HEK293 (cell line): ENCODE measurements at regions not wholly inside any gene's neighbourhood (a gene's known extent, or its start where the extent isn't known, plus 50 kb on each side); places are given as distances from the start of the nearest gene placed in this dataset.
A peak's percentile ranks its signal among the peaks of the same experiment; 100 is the strongest.

Experiments used
- CTCF ChIA-PET: fragments of 350-600 bp; formaldehyde crosslinking; extraction: SDS; loops from one replicate; lab custom pipeline; 2021; ENCODE audit warnings: antibody characterized with exemption; lab: Yijun Ruan, JAX
- POLR2A ChIA-PET: fragments of 300-600 bp; formaldehyde crosslinking; extraction: SDS; loops from one replicate; lab custom pipeline; 2020; ENCODE audit warnings: antibody characterized with exemption, inconsistent platforms; lab: Yijun Ruan, JAX
- H3K27ac ChIP-seq: fragments of 200-500 bp; sonication (Bioruptor generic); 2 replicates; pipeline ENCODE4 v1.5.1; 2014; ENCODE audit warnings: low read depth, low read length, control low read depth, inconsistent platforms; ENCODE audit errors: extremely low read depth
- H3K36me3 ChIP-seq, 2 experiments: fragments of 200-500 bp in 1 of 2; sonication (Bioruptor generic) in 1 of 2; 1 replicate in 1 of 2; 2 replicates in 1 of 2; pipeline ENCODE4 v1.5.1; 2014 to 2017; ENCODE audit warnings: inconsistent platforms in 2 of 2, low read length in 2 of 2; ENCODE audit not compliant: control insufficient read depth in 2 of 2, insufficient read depth in 1 of 2
- H3K4me1 ChIP-seq: fragments of 200-500 bp; sonication (Bioruptor generic); 2 replicates; pipeline ENCODE4 v1.5.1; 2014; ENCODE audit warnings: mild to moderate bottlenecking, low read length, inconsistent platforms; ENCODE audit not compliant: control insufficient read depth, insufficient read depth
- H3K4me3 ChIP-seq: 2 replicates; pipeline ENCODE4 v1.5.1; 2011; ENCODE audit warnings: low read depth, mild to moderate bottlenecking, control low read depth, low read length, moderate library complexity
- H3K9me3 ChIP-seq: fragments of 200-500 bp; sonication (Bioruptor generic); 2 replicates; pipeline ENCODE4 v1.5.1; 2014; ENCODE audit warnings: low read depth, low read length, inconsistent platforms; ENCODE audit not compliant: control insufficient read depth, insufficient read depth
- BCL11B ChIP-seq: fragments of 450-650 bp; formaldehyde crosslinking; IDR thresholded peaks from 2 replicates; pipeline ENCODE4 v1.5.1; 2016; ENCODE audit warnings: low read depth, missing biosample characterization, missing genetic modification characterization
- GLI2 ChIP-seq: fragments of 450-650 bp; formaldehyde crosslinking; IDR thresholded peaks from 2 replicates; pipeline ENCODE4; 2017; ENCODE audit warnings: missing biosample characterization, missing genetic modification characterization, low read depth, borderline replicate concordance
- SP7 ChIP-seq: fragments of 450-650 bp; formaldehyde crosslinking; IDR thresholded peaks from 2 replicates; pipeline ENCODE4 v1.5.1; 2016; ENCODE audit warnings: missing biosample characterization, missing genetic modification characterization
- YY1 ChIP-seq: fragments of 450-650 bp; formaldehyde crosslinking; IDR thresholded peaks from 2 replicates; pipeline ENCODE4 v1.5.1; 2018; ENCODE audit warnings: missing biosample characterization, missing genetic modification characterization
- ZBTB17 ChIP-seq: fragments of 450-650 bp; formaldehyde crosslinking; IDR thresholded peaks from 2 replicates; pipeline ENCODE4 v1.5.1; 2016; ENCODE audit warnings: missing biosample characterization, missing genetic modification characterization
- ZBTB44 ChIP-seq: fragments of 450-650 bp; IDR thresholded peaks from 2 replicates; pipeline ENCODE4 v1.5.1; 2018; ENCODE audit warnings: missing biosample characterization, mild to moderate bottlenecking, missing genetic modification characterization
- ZFP3 ChIP-seq: fragments of 450-650 bp; formaldehyde crosslinking; IDR thresholded peaks from 2 replicates; pipeline ENCODE4 v1.5.1; 2016; ENCODE audit warnings: low read depth, missing biosample characterization, missing genetic modification characterization
- ZIC2 ChIP-seq: fragments of 450-650 bp; formaldehyde crosslinking; IDR thresholded peaks from 2 replicates; pipeline ENCODE4 v1.5.1; 2016; ENCODE audit warnings: missing biosample characterization, missing genetic modification characterization
- ZNF155 ChIP-seq: fragments of 450-650 bp; formaldehyde crosslinking; IDR thresholded peaks from 2 replicates; pipeline ENCODE4 v1.5.1; 2016; ENCODE audit warnings: missing biosample characterization, missing genetic modification characterization
- ZNF202 ChIP-seq: fragments of 450-650 bp; formaldehyde crosslinking; IDR thresholded peaks from 2 replicates; pipeline ENCODE4 v1.5.1; 2016; ENCODE audit warnings: missing biosample characterization, missing genetic modification characterization, borderline replicate concordance
- ZNF274 ChIP-seq, 2 experiments: fragments of 200-500 bp in 1 of 2; fragments of 450-650 bp in 1 of 2; sonication (Bioruptor generic) in 1 of 2; formaldehyde crosslinking in 1 of 2; IDR thresholded peaks; 2 replicates each; pipeline versions ENCODE4 v1.5.1 to v1.6.1; 2014 to 2016; ENCODE audit warnings: borderline replicate concordance in 1 of 2, inconsistent platforms in 1 of 2, low read length in 1 of 2, missing biosample characterization in 1 of 2, missing genetic modification characterization in 1 of 2
- ZNF302 ChIP-seq: fragments of 450-650 bp; formaldehyde crosslinking; IDR thresholded peaks from 2 replicates; pipeline ENCODE4 v1.5.1; 2016; ENCODE audit warnings: missing biosample characterization, missing genetic modification characterization, low read depth
- ZNF311 ChIP-seq: fragments of 450-650 bp; formaldehyde crosslinking; IDR thresholded peaks from 2 replicates; pipeline ENCODE4 v1.5.1; 2017; ENCODE audit warnings: missing biosample characterization, missing genetic modification characterization, borderline replicate concordance
- ZNF366 ChIP-seq: fragments of 450-650 bp; formaldehyde crosslinking; conservative IDR thresholded peaks from 2 replicates; pipeline ENCODE4 v1.5.1; 2016; ENCODE audit warnings: missing biosample characterization, missing genetic modification characterization
- ZNF48 ChIP-seq: fragments of 450-650 bp; formaldehyde crosslinking; IDR thresholded peaks from 2 replicates; pipeline ENCODE4 v1.5.1; 2016; ENCODE audit warnings: missing biosample characterization, missing genetic modification characterization
- ZNF544 ChIP-seq: fragments of 450-650 bp; formaldehyde crosslinking; IDR thresholded peaks from 2 replicates; pipeline ENCODE4 v1.5.0; 2017; ENCODE audit warnings: missing biosample characterization, missing genetic modification characterization
- ZNF548 ChIP-seq: fragments of 450-650 bp; formaldehyde crosslinking; IDR thresholded peaks from 2 replicates; pipeline ENCODE4 v1.5.1; 2016; ENCODE audit warnings: missing biosample characterization, missing genetic modification characterization
- ZNF571 ChIP-seq: fragments of 450-650 bp; formaldehyde crosslinking; IDR thresholded peaks from 2 replicates; pipeline ENCODE4 v1.5.0; 2017; ENCODE audit warnings: missing biosample characterization, missing genetic modification characterization
- ZNF610 ChIP-seq: fragments of 450-650 bp; formaldehyde crosslinking; IDR thresholded peaks from 2 replicates; pipeline ENCODE4 v1.5.1; 2016; ENCODE audit warnings: missing biosample characterization, missing genetic modification characterization, borderline replicate concordance
- ZNF623 ChIP-seq: fragments of 450-650 bp; formaldehyde crosslinking; IDR thresholded peaks from 2 replicates; pipeline ENCODE4 v1.5.1; 2016; ENCODE audit warnings: missing biosample characterization, missing genetic modification characterization
- ZNF76 ChIP-seq: fragments of 450-650 bp; formaldehyde crosslinking; IDR thresholded peaks from 2 replicates; pipeline ENCODE4; 2016; ENCODE audit warnings: low read depth, missing biosample characterization, missing genetic modification characterization, borderline replicate concordance
- ZNF792 ChIP-seq: fragments of 450-650 bp; formaldehyde crosslinking; IDR thresholded peaks from 2 replicates; pipeline ENCODE4 v1.5.1; 2016; ENCODE audit warnings: missing biosample characterization, missing genetic modification characterization
- TF ChIP-seq, protein P1 (sequence below): fragments of 450-650 bp; formaldehyde crosslinking; IDR thresholded peaks from 2 replicates; pipeline ENCODE4 v1.5.1; 2016; ENCODE audit warnings: missing biosample characterization, missing genetic modification characterization
- TF ChIP-seq, protein P2 (sequence below): fragments of 450-650 bp; formaldehyde crosslinking; IDR thresholded peaks from 2 replicates; pipeline ENCODE4 v1.5.1; 2017; ENCODE audit warnings: missing biosample characterization, missing genetic modification characterization

GRCh38 chr18:22112215-22112614 lies 57.2 kb upstream of the GATA6 start:
- ChIA-PET CTCF (no interaction called here), POLR2A (no interaction called here)
- 0 out of 2 replicates have a peak, but pooled peaks cover 3% of the 10 kb centered on the region for H3K4me1 ChIP-seq
- TF ChIP-seq ZNF311 (no peak), ZNF792 (no peak), ZNF544 (tag by site-specific recombination) (no peak), ZNF48 (tag by site-specific recombination) (no peak), ZNF202 (tag by site-specific recombination) (no peak), SP7 (tag by site-specific recombination) (no peak), ZNF76 (no peak), ZFP3 (no peak)
- TF ChIP-seq, protein P1, sequence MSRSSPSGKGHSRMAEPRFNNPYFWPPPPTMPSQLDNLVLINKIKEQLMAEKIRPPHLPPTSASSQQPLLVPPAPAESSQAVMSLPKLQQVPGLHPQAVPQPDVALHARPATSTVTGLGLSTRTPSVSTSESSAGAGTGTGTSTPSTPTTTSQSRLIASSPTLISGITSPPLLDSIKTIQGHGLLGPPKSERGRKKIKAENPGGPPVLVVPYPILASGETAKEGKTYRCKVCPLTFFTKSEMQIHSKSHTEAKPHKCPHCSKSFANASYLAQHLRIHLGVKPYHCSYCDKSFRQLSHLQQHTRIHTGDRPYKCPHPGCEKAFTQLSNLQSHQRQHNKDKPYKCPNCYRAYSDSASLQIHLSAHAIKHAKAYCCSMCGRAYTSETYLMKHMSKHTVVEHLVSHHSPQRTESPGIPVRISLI (tag by site-specific recombination) = no peak
- no peaks in the 10 kb centered on the region for H3K9me3 ChIP-seq
- H3K36me3 ChIP-seq = no peaks in the 10 kb centered on the region
- no peak overlapping the region for H3K27ac ChIP-seq
- H3K4me3 ChIP-seq = no peak overlapping the region

DNA sequence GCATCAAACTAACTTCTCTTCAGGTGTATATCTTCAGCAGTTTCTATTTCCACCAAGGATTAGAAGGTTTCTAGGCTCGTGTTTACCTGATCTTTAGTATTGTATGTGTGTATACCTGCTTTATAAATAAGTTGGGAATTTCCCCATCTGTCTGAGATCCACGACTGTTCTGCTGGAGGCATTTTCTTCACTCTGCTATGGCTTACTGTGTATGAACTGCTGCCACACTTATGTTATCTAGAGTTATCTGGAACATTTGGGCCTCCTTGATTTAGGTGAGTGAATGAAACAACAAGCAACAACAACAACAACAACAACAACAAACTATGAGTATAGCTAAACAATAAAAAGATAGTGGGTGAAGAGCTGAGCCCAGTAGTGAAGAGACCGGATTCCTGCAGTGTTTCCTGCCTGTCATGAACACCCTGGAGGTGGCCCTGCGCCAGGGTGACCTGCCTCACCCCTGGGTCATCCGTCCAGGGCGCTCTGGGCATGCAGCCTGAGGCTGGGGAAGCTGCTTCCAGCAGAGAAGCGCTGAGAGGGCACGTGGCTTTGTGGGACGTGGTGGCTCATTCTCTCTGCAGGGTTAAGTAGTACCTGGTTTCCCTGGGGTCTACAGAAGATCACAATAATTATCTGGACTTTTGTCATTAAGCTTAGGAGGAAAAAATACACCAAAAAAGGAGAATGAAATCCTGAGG lies 56.1 kb upstream of the GATA6 start:
- ChIA-PET CTCF (interaction anchor here (1.0 to 1.4 kb wide), 2 partner anchors 115 to 396 kb away, joined by 4 read pairs; no protein-coding TSS in a partner anchor), POLR2A (no interaction called here)
- no peak for TF ChIP-seq ZNF155 (tag by site-specific recombination)
- TF ChIP-seq ZNF302 = no peak
- no peak for TF ChIP-seq ZNF366
- TF ChIP-seq ZNF571 (tag by site-specific recombination) = no peak
- TF ChIP-seq ZNF623 (tag by site-specific recombination) = no peak
- peak; percentile 34; the same call in 1 of the 2 replicates for TF ChIP-seq ZIC2 (tag by site-specific recombination)
- TF ChIP-seq, protein P2, sequence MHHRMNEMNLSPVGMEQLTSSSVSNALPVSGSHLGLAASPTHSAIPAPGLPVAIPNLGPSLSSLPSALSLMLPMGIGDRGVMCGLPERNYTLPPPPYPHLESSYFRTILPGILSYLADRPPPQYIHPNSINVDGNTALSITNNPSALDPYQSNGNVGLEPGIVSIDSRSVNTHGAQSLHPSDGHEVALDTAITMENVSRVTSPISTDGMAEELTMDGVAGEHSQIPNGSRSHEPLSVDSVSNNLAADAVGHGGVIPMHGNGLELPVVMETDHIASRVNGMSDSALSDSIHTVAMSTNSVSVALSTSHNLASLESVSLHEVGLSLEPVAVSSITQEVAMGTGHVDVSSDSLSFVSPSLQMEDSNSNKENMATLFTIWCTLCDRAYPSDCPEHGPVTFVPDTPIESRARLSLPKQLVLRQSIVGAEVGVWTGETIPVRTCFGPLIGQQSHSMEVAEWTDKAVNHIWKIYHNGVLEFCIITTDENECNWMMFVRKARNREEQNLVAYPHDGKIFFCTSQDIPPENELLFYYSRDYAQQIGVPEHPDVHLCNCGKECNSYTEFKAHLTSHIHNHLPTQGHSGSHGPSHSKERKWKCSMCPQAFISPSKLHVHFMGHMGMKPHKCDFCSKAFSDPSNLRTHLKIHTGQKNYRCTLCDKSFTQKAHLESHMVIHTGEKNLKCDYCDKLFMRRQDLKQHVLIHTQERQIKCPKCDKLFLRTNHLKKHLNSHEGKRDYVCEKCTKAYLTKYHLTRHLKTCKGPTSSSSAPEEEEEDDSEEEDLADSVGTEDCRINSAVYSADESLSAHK (tag by site-specific recombination) = 0 out of 2 replicates have a peak, but pooled peaks have one; percentile 26
- Histone ChIP-seq H3K27ac (no peak overlapping the region), H3K4me3 (no peak overlapping the region), H3K36me3 (no peaks in the 10 kb centered on the region), H3K4me1 (0 out of 2 replicates have a peak, but pooled peaks cover 3% of the 10 kb centered on the region), H3K9me3 (no peaks in the 10 kb centered on the region)

GRCh38 chr18:22114526-22115321 lies 54.7 kb upstream of the GATA6 start:
- H3K36me3 ChIP-seq = no peaks in the 10 kb centered on the region
- no peaks in the 10 kb centered on the region for H3K9me3 ChIP-seq
- POLR2A ChIA-PET = no interaction called here
- H3K27ac ChIP-seq = no peak overlapping the region
- CTCF ChIA-PET = interaction anchor here (0.5 to 1.4 kb wide), 2 partner anchors 14 to 117 kb away, joined by 4 read pairs; no protein-coding TSS in a partner anchor
- 0 out of 2 replicates have a peak, but pooled peaks cover 3% of the 10 kb centered on the region for H3K4me1 ChIP-seq
- no peak overlapping the region for H3K4me3 ChIP-seq
- TF ChIP-seq BCL11B (tag by site-specific recombination) (no peak), ZNF548 (tag by site-specific recombination) (no peak), GLI2 (no peak), YY1 (tag by site-specific recombination) (no peak), ZNF366 (peak; percentile 90), ZNF274 (IDR thresholded peaks at IDR 0.05; ENCODE audit: low read length) (no peak), ZNF274 (tag by site-specific recombination; IDR thresholded peaks at IDR 0.05; ENCODE audit: borderline replicate concordance) (no peak), ZBTB44 (tag by site-specific recombination) (no peak), ZNF610 (no peak), ZBTB17 (tag by site-specific recombination) (peak; percentile 26; the same call in 1 of the 2 replicates)
